Left cardiac atrium (tissue), 4 donors: ENCODE measurements at regions not wholly inside any gene's neighbourhood (a gene's known extent, or its start where the extent isn't known, plus 50 kb on each side); places are given as distances from the start of the nearest gene placed in this dataset.
"Not testable (repeated sequence)": the region's sequence is repeated elsewhere in the genome, so short reads cannot be mapped to it uniquely, and the experiment has no call there.

Experiments
- ATAC-seq, 2 donors: fragments of 200-7000 bp; cut with Tn5 transposase; one replicate each; pipeline ENCODE4 v1.9.1; 2020; ENCODE audit warnings: mild to moderate bottlenecking in 2 of 2, moderate library complexity in 2 of 2
- DNase-seq: peaks from one replicate; pipeline ENCODE4 v3.0.0-alpha.2; 2020
- intact Hi-C, 2 donors: fragments of 100-400 bp; cut with DNase I; formaldehyde crosslinking; loops; one replicate each; pipeline versions ENCODE4 v1.14.1 to v1.15.1; 2022 to 2023
- donor health status: DM: no; HTN: yes; CAD: no.
- donor health status: DM: no; HTN: yes; CAD: no; lungs with severe emphysema.
- donor health status: DM: yes; HTN: yes; CAD: no.
- donor health status: Dilated cardiomyopathy.

DNA sequence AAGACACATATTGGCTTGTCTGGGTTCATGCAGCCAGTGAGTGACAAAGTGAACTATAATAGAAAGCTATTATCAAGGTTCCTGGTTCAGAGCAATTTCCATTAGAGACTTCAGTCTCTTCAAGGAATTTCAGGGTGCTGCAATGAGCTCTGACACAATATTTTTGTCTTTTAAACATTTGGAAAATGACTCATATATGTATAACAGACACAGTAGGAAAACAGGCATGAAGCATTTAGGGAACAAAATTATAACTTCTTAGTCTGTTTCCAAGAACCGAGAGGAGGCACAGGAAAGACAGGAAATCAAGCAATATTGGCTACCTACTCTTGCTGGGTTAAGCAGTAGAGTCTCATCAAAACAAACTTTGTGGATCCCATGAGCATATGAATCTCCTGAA is 170.4 kb downstream of the PTPRC start:
- intact Hi-C loops = no loop called here
- no peak for ATAC-seq
- no peak for DNase-seq

DNA sequence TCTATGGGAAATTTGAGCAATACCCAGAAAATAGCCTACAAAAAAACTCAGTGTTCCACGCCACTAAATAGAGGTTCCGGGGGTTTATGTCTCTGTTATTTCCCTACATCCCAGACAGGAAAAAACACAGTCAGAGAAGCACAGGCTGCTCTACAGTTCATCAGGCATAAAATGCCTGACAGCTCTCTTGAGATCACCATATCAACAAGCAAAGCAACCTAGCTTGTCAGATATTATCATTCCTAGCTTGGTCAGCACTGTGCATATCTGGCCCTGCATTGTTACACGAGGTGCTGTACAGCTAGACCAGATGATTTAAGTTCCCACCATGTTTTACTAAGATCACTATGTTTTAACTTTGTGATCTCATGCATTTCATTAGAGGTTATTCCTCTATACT is 172.6 kb downstream of the PTPRC start:
- ATAC-seq (no peak), DNase-seq (no peak)
- intact Hi-C loops = no loop called here

DNA sequence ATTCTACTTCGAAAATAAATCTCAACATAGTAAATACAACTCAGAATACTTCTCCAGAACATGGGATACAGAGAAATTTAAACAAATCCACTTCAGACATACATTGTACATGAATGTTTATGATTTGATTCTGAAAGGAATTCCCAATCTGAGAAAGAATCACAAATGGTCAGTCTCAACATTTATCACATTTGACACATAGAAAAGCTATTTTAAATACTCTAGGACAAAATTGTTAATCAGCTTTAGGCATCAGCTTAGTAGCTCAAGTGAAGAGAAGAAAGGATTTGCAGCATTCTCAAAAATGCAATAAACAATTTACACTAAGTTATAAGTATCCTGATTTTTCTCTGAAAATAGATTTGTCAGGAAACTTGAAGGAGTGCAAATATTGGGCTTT is 184.8 kb downstream of the PTPRC start:
- no peak for DNase-seq
- ATAC-seq = no peak
- intact Hi-C loops = no loop called here

DNA sequence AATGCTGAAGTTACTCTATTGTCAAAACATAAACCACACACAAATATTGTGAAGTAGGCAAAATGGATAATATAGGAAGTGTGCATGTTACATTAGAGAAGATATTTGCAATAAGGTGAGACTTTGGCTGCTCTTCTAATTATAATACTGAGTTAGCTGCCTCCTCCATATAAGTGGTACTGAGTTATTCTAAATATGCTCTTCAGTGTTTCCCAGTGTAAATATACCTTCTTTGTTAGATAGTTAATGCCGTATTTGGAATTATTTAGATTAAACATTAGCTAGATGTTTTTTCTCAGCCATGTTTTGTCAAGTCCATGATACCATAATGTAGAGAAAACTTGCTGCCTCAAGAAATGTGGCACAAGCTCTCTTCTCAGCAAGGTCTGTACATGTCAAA is 186.4 kb downstream of the PTPRC start:
- intact Hi-C loops = no loop called here
- no peak for ATAC-seq
- DNase-seq = no peak

DNA sequence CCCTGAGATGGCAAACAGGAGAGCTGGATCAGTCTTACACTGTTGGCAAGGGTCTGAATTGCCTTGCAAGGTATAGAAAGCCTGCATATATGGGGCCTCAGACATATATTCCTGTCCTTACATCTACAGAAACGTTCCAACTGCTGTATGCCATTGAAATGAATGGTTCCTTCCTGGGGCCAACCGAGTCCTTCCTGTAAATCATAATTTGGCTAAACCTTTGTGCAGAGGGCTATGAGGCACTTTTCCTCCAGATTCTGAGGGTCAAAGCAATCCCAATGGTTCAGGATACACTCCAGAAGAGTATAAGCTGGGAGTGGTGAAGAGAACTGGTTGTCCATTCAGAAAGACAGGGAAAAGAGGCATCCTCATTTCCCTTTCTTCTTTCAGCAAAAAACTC is 190.5 kb downstream of the PTPRC start:
- ATAC-seq (no peak), DNase-seq (no peak)
- intact Hi-C loops = no loop called here

DNA sequence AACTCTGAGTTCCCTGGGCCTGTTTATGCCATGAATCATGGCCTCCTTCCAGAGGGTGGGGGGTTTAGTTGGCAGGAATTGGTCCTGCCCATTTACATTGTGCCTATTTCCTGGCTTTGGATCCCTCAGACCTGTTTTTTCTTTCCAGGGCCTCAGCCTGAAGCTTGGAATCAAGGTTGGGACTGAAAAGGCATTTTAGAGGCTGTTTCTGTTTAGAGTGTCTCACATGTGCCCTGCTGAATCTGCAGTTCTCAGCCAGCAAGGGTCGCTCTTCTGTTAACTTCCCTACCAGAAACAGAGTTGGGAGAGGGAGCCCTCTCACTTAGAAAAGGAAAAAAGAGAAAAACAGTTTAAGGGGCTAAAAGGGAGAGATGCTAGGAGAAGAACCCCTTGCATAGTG is 191.1 kb downstream of the PTPRC start:
- no peak for DNase-seq
- ATAC-seq = no peak
- intact Hi-C loops = no loop called here

DNA sequence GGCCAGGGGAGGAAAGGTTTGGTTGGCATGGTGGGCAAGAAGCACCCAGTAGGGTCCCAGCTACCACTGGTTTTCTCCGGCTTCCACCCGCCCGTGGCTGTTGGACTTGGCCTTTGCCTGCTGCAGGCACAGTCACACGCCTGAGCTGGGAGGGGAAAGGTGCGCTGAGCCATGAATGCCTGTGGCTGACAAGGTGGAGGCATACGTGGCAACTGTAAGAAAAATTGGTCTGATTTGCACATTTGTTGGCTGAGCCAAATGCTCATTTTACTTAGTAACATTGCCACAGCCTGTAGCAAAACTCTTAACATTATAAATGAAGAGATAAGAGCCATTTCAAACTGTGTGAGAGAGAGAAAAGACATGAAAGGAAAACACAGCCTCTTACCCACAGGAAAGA is 191.6 kb downstream of the PTPRC start:
- ATAC-seq (no peak), DNase-seq (no peak)
- intact Hi-C loops = no loop called here

DNA sequence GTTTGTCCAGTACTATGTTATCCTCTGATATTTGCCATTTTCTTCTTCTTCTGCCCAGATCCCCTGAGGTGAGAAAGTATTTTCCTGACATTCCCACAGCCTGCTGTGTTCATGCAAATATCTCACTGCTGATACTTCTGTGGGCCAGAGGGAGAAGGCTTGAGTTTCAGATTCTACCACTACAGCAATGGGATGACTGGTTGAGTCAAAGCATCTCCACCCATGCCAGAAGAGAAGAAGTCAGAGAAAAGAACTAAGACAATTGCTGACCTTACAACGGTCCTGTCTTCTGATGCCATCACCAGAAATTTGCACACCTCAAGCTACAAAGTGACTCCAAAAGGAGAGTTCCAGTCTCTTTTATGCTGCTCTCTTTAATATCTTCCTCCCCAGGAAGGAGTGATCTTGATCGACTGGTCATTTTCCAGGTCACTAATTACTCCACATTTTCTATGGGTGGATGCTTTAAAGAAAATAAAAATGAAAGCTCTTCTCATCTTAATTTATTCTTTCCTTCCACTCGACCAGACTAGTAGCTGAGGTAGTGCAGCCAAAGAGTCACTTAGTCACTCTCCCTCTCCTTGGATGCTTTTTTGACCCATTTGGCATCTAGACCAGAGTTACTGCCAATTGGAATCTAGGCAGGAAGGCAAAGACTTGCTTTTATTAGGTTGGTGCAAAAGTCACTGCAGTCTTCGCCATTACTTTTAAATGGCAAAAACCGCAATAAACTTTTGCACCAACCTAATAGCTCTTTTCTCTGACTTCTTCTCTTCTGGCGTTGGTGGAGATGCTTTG is 195.1 kb downstream of the PTPRC start:
- peak in 1 of 2 donors; percentile 78 for ATAC-seq
- DNase-seq = no peak
- intact Hi-C loops = no loop called here

DNA sequence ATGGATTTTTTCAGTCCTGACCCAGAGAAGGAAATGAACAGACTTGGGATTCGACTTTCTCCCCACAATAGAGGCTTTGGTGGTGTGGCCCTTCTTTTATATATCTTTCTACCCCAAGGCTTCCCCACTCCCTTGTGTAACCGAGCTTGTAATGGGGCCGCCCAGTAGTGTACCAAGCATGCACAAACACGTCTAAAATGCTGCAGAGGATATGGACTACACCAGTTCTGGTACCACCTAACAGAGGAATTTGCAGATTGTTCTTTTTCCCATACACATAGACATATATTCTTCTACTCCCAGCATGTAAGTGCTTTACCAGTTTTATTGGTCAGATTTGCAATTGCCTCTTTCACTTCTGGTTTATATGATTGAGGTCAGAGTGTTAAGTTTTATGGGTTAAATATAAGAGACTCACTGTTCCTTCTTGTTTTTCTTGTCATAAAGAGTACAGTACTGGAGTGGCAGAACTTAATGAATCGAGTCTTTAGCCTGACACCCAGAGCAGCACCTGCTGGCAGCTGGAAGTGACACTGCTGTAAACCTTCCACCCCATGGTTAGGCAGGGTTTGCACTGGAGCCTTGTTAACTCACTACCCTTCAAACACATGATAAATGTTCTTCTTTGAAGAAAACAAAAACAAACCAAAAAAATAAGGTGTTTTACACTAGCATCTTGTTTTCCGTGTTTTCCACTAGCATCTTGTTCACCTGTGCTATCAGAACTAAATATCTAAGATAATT is 198.6 kb downstream of the PTPRC start:
- ATAC-seq (no peak), DNase-seq (no peak)
- intact Hi-C loops = no loop called here

DNA sequence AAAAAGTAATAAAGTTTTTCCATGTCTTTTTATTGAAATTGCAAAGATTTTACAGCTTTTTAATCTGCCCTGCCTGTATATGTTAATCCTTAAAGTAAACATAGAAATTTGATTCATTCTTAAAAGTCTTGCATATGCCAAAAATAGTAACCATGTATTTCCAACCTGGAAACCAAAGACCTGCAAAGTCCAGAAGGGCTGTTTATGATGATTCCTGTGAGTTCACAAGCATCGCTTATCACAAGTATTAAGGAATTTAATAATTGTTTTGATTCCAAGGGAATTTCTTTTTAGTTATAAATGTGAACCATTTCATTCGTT is 199.1 kb downstream of the PTPRC start:
- no peak for ATAC-seq

DNA sequence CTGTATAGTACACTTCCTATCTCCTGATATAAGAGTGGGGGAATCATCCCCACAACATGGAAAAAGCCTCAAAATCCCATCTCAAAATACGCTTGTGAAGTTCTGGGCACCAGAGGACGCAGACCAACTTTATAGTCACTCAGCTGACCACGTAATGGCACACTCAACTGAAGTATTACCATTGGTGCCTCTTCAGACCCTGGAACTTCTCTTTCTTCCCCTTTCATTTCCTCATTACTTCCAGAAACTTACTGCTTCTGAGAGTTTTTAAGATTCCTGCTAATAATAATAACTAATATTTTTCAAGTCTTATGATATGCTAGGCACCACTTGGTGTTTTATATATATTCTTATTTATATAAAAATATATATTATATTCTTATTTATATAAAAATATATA is 202.6 kb downstream of the PTPRC start:
- intact Hi-C loops = no loop called here
- DNase-seq (no peak), ATAC-seq (no peak)

More for the DNA sequence above, 199.1 kb downstream of the PTPRC start:
- intact Hi-C loops = no loop called here
- no peak for DNase-seq

DNA sequence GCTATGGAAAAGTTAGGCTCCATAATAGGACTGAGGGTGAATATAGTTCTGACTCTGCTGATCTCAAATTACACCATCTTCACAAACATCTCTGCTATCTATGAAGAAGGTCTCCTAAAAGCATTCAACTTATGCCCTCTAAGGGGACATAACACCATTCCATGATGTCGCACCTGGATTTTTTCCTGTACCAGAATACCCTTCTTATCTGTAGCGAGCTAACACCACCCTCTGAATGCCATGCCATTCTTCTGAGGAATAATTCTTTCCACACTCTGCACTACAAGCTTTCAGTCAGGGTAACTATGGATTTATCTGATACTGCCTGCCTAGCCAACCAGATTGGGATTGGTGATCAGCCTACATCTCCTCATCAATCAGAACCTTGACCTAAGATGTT is 203.8 kb downstream of the PTPRC start:
- DNase-seq (no peak), ATAC-seq (no peak)
- intact Hi-C loops = no loop called here

DNA sequence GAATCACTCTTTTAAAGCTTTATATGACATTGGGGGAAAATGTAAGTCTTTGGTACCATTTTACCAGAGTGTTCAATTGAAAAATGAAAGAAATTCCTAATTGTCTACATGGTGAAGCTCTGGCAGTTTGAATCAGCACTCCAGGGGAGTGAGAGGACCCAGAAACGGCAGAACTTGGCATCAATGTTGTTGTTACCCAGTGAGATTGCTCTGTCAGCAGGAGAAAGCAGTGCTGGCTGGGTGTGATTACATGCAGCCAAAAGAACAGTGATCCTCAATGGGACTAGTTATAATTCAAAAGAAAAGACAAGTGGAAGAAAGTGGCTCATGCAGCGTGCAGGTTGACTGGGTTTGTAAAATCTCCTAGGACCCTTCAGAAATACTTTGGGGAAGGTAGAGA is 206.4 kb downstream of the PTPRC start:
- DNase-seq = no peak
- ATAC-seq = no peak
- intact Hi-C loops = no loop called here

DNA sequence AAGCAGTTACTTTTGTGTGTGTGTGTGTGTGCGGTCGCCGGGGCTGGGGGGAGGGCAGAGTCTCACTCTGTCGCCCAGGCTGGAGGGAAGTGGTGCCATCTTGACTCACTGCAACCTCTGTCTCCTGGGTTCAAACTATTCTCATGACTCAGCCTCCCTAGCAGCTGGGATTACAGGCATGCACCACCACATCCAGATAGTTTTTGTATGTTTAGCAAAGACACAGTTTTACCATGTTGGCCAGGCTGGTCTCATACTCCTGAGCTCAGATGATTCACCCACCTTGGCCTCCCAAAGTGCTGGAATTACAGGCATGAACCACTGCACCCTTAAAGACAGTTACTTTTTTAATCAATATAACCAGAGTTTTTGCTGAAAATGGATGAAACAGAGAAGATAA is 207.0 kb downstream of the PTPRC start:
- intact Hi-C loops = no loop called here
- DNase-seq (no peak), ATAC-seq (no peak)

DNA sequence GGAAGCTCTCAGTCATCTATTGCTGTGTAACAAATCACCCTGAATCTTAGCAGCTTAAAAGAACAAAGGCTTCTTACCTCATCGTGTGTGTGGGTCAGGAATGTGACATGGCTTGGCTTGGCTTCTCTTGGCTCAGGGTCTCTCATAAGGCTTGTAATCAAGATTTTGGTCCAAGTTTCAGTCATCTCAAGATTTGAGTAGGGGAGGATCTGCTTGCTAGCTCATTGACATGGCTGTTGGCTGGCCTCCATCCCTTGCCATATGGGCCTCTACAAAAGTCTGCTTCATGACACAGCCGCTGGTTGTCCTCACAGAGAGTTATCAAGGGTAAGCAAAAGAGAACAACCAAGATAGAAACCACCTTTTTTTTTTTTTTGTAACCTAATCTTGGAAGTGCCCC is 207.7 kb downstream of the PTPRC start:
- DNase-seq (no peak), ATAC-seq (no peak)
- intact Hi-C loops = no loop called here

DNA sequence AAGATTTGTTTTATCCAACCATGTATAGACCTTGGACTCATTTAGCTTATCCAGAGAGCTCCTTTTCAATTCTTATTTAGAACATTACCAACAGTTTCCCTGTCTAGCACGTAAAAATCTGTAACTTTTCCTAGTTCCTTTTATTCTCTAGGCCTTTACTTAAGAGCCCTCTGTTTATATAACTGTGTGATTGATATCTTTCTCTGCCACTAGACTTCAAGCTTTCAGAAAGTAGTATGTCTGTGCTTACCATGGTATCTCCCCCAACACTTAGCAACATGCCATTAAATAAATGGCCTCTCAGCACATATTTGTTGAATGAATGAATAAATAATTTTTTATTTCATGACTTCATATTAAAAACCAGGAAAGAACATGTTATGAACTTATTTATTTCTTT is 209.4 kb downstream of the PTPRC start:
- ATAC-seq (no peak), DNase-seq (no peak)
- intact Hi-C loops = no loop called here

DNA sequence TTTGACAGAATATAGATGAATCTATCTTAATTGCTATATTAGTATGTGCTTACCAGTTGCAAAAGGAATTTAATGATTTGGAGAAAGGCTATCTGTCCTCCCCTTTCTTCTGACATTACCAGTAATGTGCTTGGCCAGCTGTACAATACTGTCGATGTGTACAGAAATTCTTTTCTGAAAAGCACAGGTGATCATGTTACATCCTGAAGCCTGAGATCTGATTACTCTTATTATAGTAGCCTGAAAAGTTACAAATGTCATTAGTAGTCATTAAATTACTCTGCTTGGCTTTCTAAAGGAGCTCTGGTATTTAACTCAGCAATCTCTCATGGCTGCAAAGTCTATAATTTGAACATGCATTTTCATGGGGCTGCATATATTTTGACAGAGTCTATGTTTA is 209.8 kb downstream of the PTPRC start:
- DNase-seq = no peak
- intact Hi-C loops = no loop called here
- no peak for ATAC-seq

DNA sequence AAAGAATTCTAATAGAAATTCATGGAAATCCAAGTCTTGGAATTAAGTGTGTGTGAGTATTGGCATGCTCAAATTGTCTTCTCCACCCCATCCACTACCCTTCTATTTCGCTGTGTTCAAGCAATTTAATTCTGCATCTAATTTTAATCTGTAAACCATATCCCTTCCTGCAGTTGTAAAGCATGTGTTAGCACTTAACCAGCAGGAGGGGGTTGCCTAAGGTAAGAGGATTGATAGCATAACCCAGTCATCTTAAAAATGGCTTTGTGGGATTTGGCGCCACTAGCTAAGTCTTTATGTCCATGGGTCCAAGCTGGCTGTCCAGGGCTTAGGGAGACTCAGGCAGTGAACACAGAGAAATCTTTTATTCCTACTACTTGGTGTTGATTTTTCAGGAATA is 210.3 kb downstream of the PTPRC start:
- ATAC-seq (no peak), DNase-seq (no peak)
- intact Hi-C loops = no loop called here

DNA sequence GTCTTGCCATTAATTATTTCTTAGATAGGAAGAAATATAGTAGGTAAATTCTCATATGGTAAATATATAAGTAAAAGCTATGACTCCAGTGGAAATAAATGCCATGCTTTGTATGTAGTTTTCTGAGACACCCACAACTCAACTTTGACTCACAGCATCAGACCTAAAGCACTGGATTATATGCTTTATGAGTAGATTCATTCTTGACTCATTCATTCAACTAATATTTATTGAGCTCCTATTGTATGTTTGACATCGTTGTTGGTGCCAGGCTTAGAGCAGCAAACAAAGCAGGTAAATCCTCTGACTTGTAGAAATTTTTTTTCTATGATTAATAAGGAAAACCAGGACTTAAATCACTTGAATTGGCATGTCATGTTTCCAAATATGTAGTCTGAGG is 211.4 kb downstream of the PTPRC start:
- DNase-seq (no peak), ATAC-seq (no peak)
- intact Hi-C loops = no loop called here

DNA sequence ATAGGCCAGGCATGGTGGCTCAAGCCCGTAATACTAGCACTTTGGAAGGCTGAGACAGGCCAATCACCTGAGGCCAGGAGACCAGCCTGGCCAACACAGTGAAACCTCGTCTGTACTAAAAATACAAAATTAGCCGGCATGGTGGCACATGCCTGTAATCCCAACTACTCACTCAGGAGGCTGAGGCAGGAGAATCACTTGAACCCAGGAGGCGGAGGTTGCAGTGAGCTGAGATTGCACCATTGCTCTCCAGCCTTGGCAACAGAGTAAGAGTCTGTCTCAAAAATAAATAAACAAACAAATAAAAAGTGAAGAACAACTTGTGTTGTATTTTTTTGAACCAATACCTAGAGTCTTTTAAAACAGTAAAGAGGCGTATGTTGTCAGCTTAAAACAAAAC is 212.1 kb downstream of the PTPRC start:
- intact Hi-C loops, DNase-seq, ATAC-seq: not testable (repeated sequence)

DNA sequence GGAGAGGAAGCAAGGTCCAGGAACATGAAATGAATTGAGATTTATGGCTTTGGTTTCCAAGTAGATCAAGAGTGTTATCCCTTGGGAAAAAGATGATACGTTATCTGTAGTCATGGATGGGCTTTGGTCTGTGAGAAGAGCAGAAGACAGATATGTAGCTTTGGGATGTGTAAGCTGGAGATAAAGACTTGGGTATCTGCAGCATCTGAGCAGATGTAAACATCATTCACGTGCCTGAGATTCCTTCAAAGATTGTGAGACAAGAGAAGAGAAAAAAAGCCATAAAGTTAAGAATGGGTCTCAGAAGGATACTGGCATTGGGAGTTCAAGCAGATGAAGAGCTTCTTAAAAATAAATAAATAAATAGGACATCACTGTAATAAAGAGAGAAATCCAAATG is 217.8 kb downstream of the PTPRC start:
- no peak for ATAC-seq
- DNase-seq = no peak
- intact Hi-C loops = no loop called here
